ENCODE measurements at regions not wholly inside any gene's neighbourhood (a gene's known extent, or its start where the extent isn't known, plus 50 kb on each side); places are given as distances from the start of the nearest gene placed in this dataset.

- DNase-seq (ENCODE audit: low spot score) (no peak), ATAC-seq (no peak)
- no peak overlapping the region for H3K4me3 Mint-ChIP-seq
- Histone ChIP-seq H3K4me2 (no peak overlapping the region), H4K20me1 (replicated peaks; ENCODE audit: insufficient read depth) (no peaks in the 10 kb centered on the region), H3K4me3 (no peak overlapping the region), H3K27me3 (ENCODE audit: insufficient read depth) (no peaks in the 10 kb centered on the region), H3K9me2 (ENCODE audit: insufficient read depth) (peaks cover 27% of the 10 kb centered on the region), H3K79me2 (replicated peaks; ENCODE audit: insufficient read depth) (no peaks in the 10 kb centered on the region), H3F3A (replicated peaks; ENCODE audit: low read depth) (no peaks in the 10 kb centered on the region), H2AFZ (peak overlapping the region; percentile 43; the same call in 1 of the 2 replicates), H3K36me3 (ENCODE audit: insufficient read depth) (no peaks in the 10 kb centered on the region), H3K27ac (ENCODE audit: low read depth) (no peak overlapping the region), H3K4me1 (ENCODE audit: insufficient read depth) (no peaks in the 10 kb centered on the region)
- TF ChIP-seq CTCF (conservative IDR thresholded peaks at IDR 0.05; ENCODE audit: low read depth in 2 of 2): no peak
- TF ChIP-seq ZNF331 (CRISPR knock-in tag; IDR thresholded peaks at IDR 0.05; ENCODE audit: low read depth): no peak
- TF ChIP-seq NANOG (IDR thresholded peaks at IDR 0.05; ENCODE audit: borderline replicate concordance): no peak
- no peak for TF ChIP-seq EZH2phosphoT487 (IDR thresholded peaks at IDR 0.05; ENCODE audit: unreplicated experiment)
- no peak for TF ChIP-seq CREB1 (CRISPR knock-in tag; IDR thresholded peaks at IDR 0.05; ENCODE audit: low read depth)
- TF ChIP-seq ETS1 (IDR thresholded peaks at IDR 0.05): no peak
- TF ChIP-seq JUNB (IDR thresholded peaks at IDR 0.05; ENCODE audit: unreplicated experiment): no peak
- no peak for TF ChIP-seq REST (IDR thresholded peaks at IDR 0.05; ENCODE audit: unreplicated experiment)
- TF ChIP-seq STAT1 (IDR thresholded peaks at IDR 0.05; ENCODE audit: unreplicated experiment): no peak
- TF ChIP-seq ZNF462 (CRISPR knock-in tag; IDR thresholded peaks at IDR 0.05): no peak
- no peak for TF ChIP-seq EZH2 (IDR thresholded peaks at IDR 0.05; ENCODE audit: low read depth, unreplicated experiment)
- no peak for TF ChIP-seq ZNF114 (CRISPR knock-in tag; IDR thresholded peaks at IDR 0.05)
- TF ChIP-seq POLR2AphosphoS5 (IDR thresholded peaks at IDR 0.05; ENCODE audit: low read depth): no peak
- no peak overlapping the region for H3K27ac Mint-ChIP-seq
- H3K36me3 Mint-ChIP-seq (ENCODE audit: low read depth): no peaks in the 10 kb centered on the region
- no peaks in the 10 kb centered on the region for H3K9me3 Mint-ChIP-seq
- no peaks in the 10 kb centered on the region for H3K27me3 Mint-ChIP-seq (ENCODE audit: insufficient read depth, low read depth, poor library complexity)
- no peaks in the 10 kb centered on the region for H3K4me1 Mint-ChIP-seq
Measured at GRCh38 chr9:13461414-13461991, 182.0 kb upstream of the MPDZ start.

Measured in GM23338 (cell line).